Immature natural killer cell (primary cell): ENCODE measurements at regions not wholly inside any gene's neighbourhood (a gene's known extent, or its start where the extent isn't known, plus 50 kb on each side); places are given as distances from the start of the nearest gene placed in this dataset.

Source experiments
- DNase-seq, 3 donors: peaks; one replicate each; pipeline ENCODE4 v3.0.0; 2022; ENCODE audit warnings: mixed read lengths in 1 of 3
- H3K27ac Mint-ChIP-seq, 6 donors: one replicate each; pipeline ENCODE4 v1.8.0; 2020; ENCODE audit warnings: mixed read lengths in 6 of 6, mild to moderate bottlenecking in 5 of 6, inconsistent platforms in 4 of 6, moderate library complexity in 3 of 6
- H3K27me3 Mint-ChIP-seq, 3 donors: one replicate each; pipeline ENCODE4 v1.8.0; 2020 to 2021; ENCODE audit warnings: low read depth in 3 of 3, mild to moderate bottlenecking in 3 of 3, mixed read lengths in 3 of 3, moderate library complexity in 3 of 3, inconsistent platforms in 1 of 3
- H3K36me3 Mint-ChIP-seq, 3 donors: one replicate each; pipeline ENCODE4 v1.8.0; 2020; ENCODE audit warnings: mixed read lengths in 3 of 3, inconsistent platforms in 2 of 3, mild to moderate bottlenecking in 2 of 3
- H3K4me1 Mint-ChIP-seq, 2 donors: one replicate each; pipeline ENCODE4 v1.8.0; 2020; ENCODE audit warnings: inconsistent platforms in 2 of 2, mild to moderate bottlenecking in 2 of 2, mixed read lengths in 2 of 2, moderate library complexity in 1 of 2
- H3K4me3 Mint-ChIP-seq, 5 donors: one replicate each; pipeline ENCODE4 v1.8.0; 2020; ENCODE audit warnings: mild to moderate bottlenecking in 5 of 5, mixed read lengths in 5 of 5, inconsistent platforms in 3 of 5, moderate library complexity in 3 of 5
- H3K9me3 Mint-ChIP-seq, 6 donors: one replicate each; pipeline ENCODE4 v1.8.0; 2020; ENCODE audit warnings: mild to moderate bottlenecking in 6 of 6, mixed read lengths in 6 of 6, inconsistent platforms in 4 of 6, moderate library complexity in 3 of 6

DNA sequence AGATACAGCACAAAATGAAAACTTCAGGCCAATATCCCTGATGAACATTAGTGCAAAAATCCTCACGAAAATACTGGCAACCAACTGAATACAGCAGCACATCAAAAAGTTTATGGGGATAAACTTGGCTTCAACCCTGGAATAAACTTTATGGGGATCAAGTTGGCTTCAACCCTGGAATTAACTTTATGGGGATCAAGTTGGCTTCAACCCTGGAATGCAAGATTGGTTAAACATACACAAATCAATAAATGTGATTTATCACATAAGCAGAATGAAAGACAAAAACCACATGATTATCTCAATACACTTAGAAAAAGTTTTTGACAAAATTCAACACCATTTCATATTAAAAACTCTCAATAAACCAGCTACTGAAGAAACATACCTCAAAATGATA is 213.7 kb upstream of the DMRTA1 start:
- Mint-ChIP-seq H3K27me3 (peaks cover 0 to 10% (median 4%) of the 10 kb centered on the region in 3 donors), H3K36me3 (no peaks in the 10 kb centered on the region), H3K27ac (no peak overlapping the region), H3K4me1 (no peaks in the 10 kb centered on the region), H3K9me3 (peaks cover 0 to 9% (median 4%) of the 10 kb centered on the region in 6 donors), H3K4me3 (no peak overlapping the region)
- DNase-seq, result no peak

- H3K9me3 Mint-ChIP-seq, result peaks cover 0 to 4% (median 0%) of the 10 kb centered on the region in 6 donors
- H3K4me1 Mint-ChIP-seq, result no peaks in the 10 kb centered on the region
- no peaks in the 10 kb centered on the region for H3K36me3 Mint-ChIP-seq
- peaks cover 0 to 6% (median 2%) of the 10 kb centered on the region in 3 donors for H3K27me3 Mint-ChIP-seq
- no peak for DNase-seq
- H3K4me3 Mint-ChIP-seq, result no peak overlapping the region
- H3K27ac Mint-ChIP-seq, result no peak overlapping the region
These were observed 208.9 kb upstream of the DMRTA1 start for GRCh38 chr9:22237497-22238363.

DNA sequence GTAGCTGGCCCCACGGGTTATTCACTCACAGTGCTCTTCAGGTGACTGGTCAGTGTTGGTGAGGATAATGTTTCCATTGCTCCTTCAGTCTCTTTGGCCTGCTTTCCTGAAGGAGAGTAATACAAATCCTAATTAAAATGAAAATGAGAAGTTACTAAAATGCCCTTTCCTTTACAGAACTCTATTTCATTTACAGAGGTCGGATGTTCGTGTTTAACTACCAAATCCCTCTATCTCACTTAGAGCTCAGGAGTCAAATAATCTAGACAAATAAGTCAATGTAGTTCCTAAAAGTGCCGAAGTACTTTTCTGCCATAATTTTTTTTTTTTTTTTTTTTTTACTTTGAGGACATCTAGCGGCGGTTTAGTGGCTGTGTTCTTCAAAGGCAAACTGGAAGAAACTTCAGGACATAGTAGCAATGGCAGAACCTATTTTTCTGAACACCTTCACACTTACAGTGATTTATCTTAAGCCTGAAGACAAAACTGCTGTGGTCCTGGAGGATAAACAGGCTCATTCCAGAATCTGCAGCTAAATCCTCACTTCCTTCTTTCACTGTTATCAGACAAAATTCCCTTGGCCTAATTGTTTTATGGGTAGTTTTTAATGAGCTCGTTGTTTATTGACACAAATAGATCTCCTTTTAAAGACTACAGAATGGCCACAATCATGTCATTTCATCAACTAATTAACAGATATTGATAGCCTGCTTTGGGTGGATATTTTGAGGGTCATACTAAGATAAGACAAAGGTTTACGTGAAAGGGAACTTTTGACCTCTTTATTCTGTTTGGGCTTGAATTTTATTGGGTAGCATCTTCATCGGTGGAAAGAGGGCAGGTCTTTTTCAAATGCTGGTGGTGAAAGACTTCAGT is 207.6 kb upstream of the DMRTA1 start:
- Mint-ChIP-seq H3K4me3 (no peak overlapping the region), H3K36me3 (no peaks in the 10 kb centered on the region), H3K9me3 (peaks cover 0 to 4% (median 0%) of the 10 kb centered on the region in 6 donors), H3K27ac (no peak overlapping the region), H3K27me3 (peaks cover 0 to 4% (median 2%) of the 10 kb centered on the region in 3 donors), H3K4me1 (no peaks in the 10 kb centered on the region)
- no peak for DNase-seq

DNA sequence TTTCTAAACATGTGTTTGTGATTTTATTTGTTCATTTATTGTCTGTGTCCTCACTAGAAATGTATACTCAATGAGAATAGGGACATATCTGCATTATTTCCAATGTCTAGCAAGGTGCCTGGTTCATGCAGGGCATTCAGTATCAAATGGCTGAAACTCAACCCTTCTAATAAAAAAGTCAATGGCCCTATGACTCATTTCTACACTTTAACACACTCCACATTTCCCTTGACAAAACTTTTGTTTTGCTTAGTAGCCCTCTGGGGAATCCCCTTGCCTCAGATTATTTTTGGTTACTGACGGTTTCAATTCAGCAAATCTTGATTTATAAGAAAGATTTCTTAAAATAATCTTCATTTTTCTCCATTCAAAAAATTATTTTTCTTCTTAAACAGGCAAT is 206.0 kb upstream of the DMRTA1 start:
- Mint-ChIP-seq H3K4me1 (no peaks in the 10 kb centered on the region), H3K27ac (no peak overlapping the region), H3K9me3 (no peaks in the 10 kb centered on the region), H3K4me3 (no peak overlapping the region), H3K27me3 (peaks cover 0 to 4% (median 2%) of the 10 kb centered on the region in 3 donors), H3K36me3 (no peaks in the 10 kb centered on the region)
- DNase-seq, result no peak

DNA sequence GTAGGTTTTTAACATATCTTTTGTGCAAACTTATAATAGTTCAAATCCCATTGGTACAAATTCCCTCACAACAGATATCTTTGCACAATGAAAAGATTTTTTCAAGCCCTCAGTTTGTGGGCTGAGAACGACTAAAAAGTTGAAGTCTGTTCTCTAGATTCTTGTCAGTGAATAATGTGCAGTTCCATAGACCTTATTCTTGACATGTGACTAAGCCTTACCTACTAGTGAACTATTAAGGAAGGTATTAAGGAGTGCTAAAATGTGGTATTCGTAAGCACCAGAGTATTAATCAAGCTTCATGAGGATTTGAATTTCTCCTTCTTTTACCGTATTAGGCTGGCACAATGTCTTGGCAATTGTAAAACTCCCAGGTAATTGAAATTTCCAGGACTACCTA is 205.6 kb upstream of the DMRTA1 start:
- Mint-ChIP-seq H3K4me3 (no peak overlapping the region), H3K9me3 (no peaks in the 10 kb centered on the region), H3K27ac (no peak overlapping the region)

GRCh38 chr9:22241611-22242010 is 205.0 kb upstream of the DMRTA1 start:
- H3K27ac Mint-ChIP-seq, result no peak overlapping the region
- no peak overlapping the region for H3K4me3 Mint-ChIP-seq
- H3K9me3 Mint-ChIP-seq, result no peaks in the 10 kb centered on the region
- H3K27me3 Mint-ChIP-seq, result peaks cover 0 to 4% (median 2%) of the 10 kb centered on the region in 3 donors
- H3K36me3 Mint-ChIP-seq, result no peaks in the 10 kb centered on the region
- H3K4me1 Mint-ChIP-seq, result no peaks in the 10 kb centered on the region
- DNase-seq, result no peak

More for the DNA sequence above, 205.6 kb upstream of the DMRTA1 start:
- H3K27me3 Mint-ChIP-seq, result peaks cover 0 to 4% (median 2%) of the 10 kb centered on the region in 3 donors
- H3K36me3 Mint-ChIP-seq, result no peaks in the 10 kb centered on the region
- DNase-seq, result no peak
- no peaks in the 10 kb centered on the region for H3K4me1 Mint-ChIP-seq

GRCh38 chr9:22244139-22245011 is 202.2 kb upstream of the DMRTA1 start:
- H3K4me3 Mint-ChIP-seq, result no peak overlapping the region

GRCh38 chr9:22255337-22255736 is 191.3 kb upstream of the DMRTA1 start:
- no peaks in the 10 kb centered on the region for H3K4me1 Mint-ChIP-seq
- H3K36me3 Mint-ChIP-seq, result no peaks in the 10 kb centered on the region
- H3K4me3 Mint-ChIP-seq, result no peak overlapping the region
- peaks cover 0 to 2% (median 0%) of the 10 kb centered on the region in 3 donors for H3K27me3 Mint-ChIP-seq
- no peak overlapping the region for H3K27ac Mint-ChIP-seq
- H3K9me3 Mint-ChIP-seq, result peaks cover 10 to 42% (median 17%) of the 10 kb centered on the region in 6 donors
- DNase-seq, result no peak

More at GRCh38 chr9:22244139-22245011, 202.2 kb upstream of the DMRTA1 start:
- Mint-ChIP-seq H3K36me3 (no peaks in the 10 kb centered on the region), H3K27ac (no peak overlapping the region), H3K9me3 (no peaks in the 10 kb centered on the region), H3K4me1 (no peaks in the 10 kb centered on the region), H3K27me3 (peaks cover 0 to 4% (median 2%) of the 10 kb centered on the region in 3 donors)
- DNase-seq, result peak in 1 of 3 donors; percentile 3

- peaks cover 10 to 33% (median 15%) of the 10 kb centered on the region in 6 donors for H3K9me3 Mint-ChIP-seq
- H3K27me3 Mint-ChIP-seq, result peaks cover 0 to 4% (median 1%) of the 10 kb centered on the region in 3 donors
- no peak overlapping the region for H3K27ac Mint-ChIP-seq
- no peaks in the 10 kb centered on the region for H3K36me3 Mint-ChIP-seq
- no peak overlapping the region for H3K4me3 Mint-ChIP-seq
- H3K4me1 Mint-ChIP-seq, result no peaks in the 10 kb centered on the region
- no peak for DNase-seq
These were observed 190.2 kb upstream of the DMRTA1 start for GRCh38 chr9:22256381-22256780.

- Mint-ChIP-seq H3K36me3 (no peaks in the 10 kb centered on the region), H3K9me3 (peaks cover 5 to 25% (median 11%) of the 10 kb centered on the region in 6 donors)
These were observed 189.4 kb upstream of the DMRTA1 start for GRCh38 chr9:22257026-22257816.

GRCh38 chr9:22265038-22265437 is 181.6 kb upstream of the DMRTA1 start:
- Mint-ChIP-seq H3K4me1 (no peaks in the 10 kb centered on the region), H3K27ac (no peak overlapping the region), H3K27me3 (peaks cover 0 to 4% (median 3%) of the 10 kb centered on the region in 3 donors), H3K9me3 (peaks cover 7 to 38% (median 20%) of the 10 kb centered on the region in 6 donors), H3K4me3 (no peak overlapping the region), H3K36me3 (peaks cover 0 to 4% (median 0%) of the 10 kb centered on the region in 3 donors)
- DNase-seq, result no peak

More at GRCh38 chr9:22257026-22257816, 189.4 kb upstream of the DMRTA1 start:
- no peak overlapping the region for H3K4me3 Mint-ChIP-seq
- no peak overlapping the region for H3K27ac Mint-ChIP-seq
- DNase-seq, result no peak
- no peaks in the 10 kb centered on the region for H3K4me1 Mint-ChIP-seq
- peaks cover 0 to 4% (median 1%) of the 10 kb centered on the region in 3 donors for H3K27me3 Mint-ChIP-seq

- H3K36me3 Mint-ChIP-seq, result peaks cover 0 to 4% (median 0%) of the 10 kb centered on the region in 3 donors
- peaks cover 7 to 38% (median 20%) of the 10 kb centered on the region in 6 donors for H3K9me3 Mint-ChIP-seq
- H3K4me3 Mint-ChIP-seq, result no peak overlapping the region
- H3K27ac Mint-ChIP-seq, result no peak overlapping the region
- no peaks in the 10 kb centered on the region for H3K4me1 Mint-ChIP-seq
- peaks cover 0 to 4% (median 3%) of the 10 kb centered on the region in 3 donors for H3K27me3 Mint-ChIP-seq
- DNase-seq, result no peak
These were observed 181.1 kb upstream of the DMRTA1 start for GRCh38 chr9:22265534-22265933.
